ENCODE measurements at regions not wholly inside any gene's neighbourhood (a gene's known extent, or its start where the extent isn't known, plus 50 kb on each side); places are given as distances from the start of the nearest gene placed in this dataset.
"Not testable (repeated sequence)": the region's sequence is repeated elsewhere in the genome, so short reads cannot be mapped to it uniquely, and the experiment has no call there.

GRCh38 chr11:71774603-71775222 lies 58.3 kb upstream of the DEFB108B start:
- no TSS peak for BruUV-seq (replicated peaks)
- POLR2A ChIA-PET, result no interaction called here
- CTCF ChIA-PET, result no interaction called here

DNA sequence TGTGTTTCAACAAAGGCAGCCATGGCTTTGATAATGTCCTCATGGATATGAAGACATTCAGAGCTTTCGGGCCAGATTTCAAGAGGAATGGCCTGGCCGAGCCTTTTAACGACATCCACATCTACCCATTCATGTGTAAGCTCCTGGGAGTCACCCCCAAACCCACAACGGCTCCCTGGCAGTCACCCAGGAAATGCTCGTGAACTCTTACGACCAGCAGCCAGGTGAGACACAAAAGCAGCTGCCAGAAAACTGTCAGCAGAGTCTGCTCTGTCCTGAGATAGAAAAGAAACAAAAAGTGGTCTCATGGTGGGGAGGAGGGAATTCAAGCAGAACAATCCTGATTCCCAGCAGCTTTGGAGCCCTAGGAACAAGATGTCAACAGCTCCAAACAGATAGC lies 52.9 kb upstream of the DEFB108B start:
- H3K27ac Mint-ChIP-seq (ENCODE audit: unreplicated experiment); H3K9me3 ChIP-seq; CTCF ChIA-PET; H3K27me3 Mint-ChIP-seq (ENCODE audit: insufficient read depth, unreplicated experiment); H3K4me1 ChIP-seq; H3K9me3 Mint-ChIP-seq (ENCODE audit: unreplicated experiment); H3K36me3 ChIP-seq (ENCODE audit: control insufficient read depth, insufficient read depth, low read length); BruUV-seq (replicated peaks); H3K27me3 ChIP-seq (replicated peaks; ENCODE audit: control insufficient read depth, insufficient read depth, low read length); POLR2A ChIA-PET; H3K4me3 ChIP-seq (ENCODE audit: low read depth, low read length); H3K4me3 Mint-ChIP-seq (ENCODE audit: unreplicated experiment); H3K36me3 Mint-ChIP-seq (ENCODE audit: insufficient read depth, unreplicated experiment); intact Hi-C loops (cut with micrococcal nuclease; ENCODE audit: unreplicated experiment); DNase-seq: not testable (repeated sequence)
- peaks cover 14% of the 10 kb centered on the region for H3K4me1 Mint-ChIP-seq (ENCODE audit: low read depth, unreplicated experiment)

More at GRCh38 chr11:71774603-71775222, 58.3 kb upstream of the DEFB108B start:
- H3K4me1 ChIP-seq, result no peaks in the 10 kb centered on the region
- no peak overlapping the region for H3K4me3 ChIP-seq (ENCODE audit: low read depth, low read length)
- no peaks in the 10 kb centered on the region for H3K27me3 ChIP-seq (replicated peaks; ENCODE audit: control insufficient read depth, insufficient read depth, low read length)
- H3K36me3 ChIP-seq (ENCODE audit: control insufficient read depth, insufficient read depth, low read length), result no peaks in the 10 kb centered on the region
- H3K4me3 Mint-ChIP-seq (ENCODE audit: unreplicated experiment), result no peak overlapping the region
- intact Hi-C loops (cut with micrococcal nuclease; ENCODE audit: unreplicated experiment), result no loop called here
- TF ChIP-seq, protein P1, sequence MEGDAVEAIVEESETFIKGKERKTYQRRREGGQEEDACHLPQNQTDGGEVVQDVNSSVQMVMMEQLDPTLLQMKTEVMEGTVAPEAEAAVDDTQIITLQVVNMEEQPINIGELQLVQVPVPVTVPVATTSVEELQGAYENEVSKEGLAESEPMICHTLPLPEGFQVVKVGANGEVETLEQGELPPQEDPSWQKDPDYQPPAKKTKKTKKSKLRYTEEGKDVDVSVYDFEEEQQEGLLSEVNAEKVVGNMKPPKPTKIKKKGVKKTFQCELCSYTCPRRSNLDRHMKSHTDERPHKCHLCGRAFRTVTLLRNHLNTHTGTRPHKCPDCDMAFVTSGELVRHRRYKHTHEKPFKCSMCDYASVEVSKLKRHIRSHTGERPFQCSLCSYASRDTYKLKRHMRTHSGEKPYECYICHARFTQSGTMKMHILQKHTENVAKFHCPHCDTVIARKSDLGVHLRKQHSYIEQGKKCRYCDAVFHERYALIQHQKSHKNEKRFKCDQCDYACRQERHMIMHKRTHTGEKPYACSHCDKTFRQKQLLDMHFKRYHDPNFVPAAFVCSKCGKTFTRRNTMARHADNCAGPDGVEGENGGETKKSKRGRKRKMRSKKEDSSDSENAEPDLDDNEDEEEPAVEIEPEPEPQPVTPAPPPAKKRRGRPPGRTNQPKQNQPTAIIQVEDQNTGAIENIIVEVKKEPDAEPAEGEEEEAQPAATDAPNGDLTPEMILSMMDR (IDR thresholded peaks at IDR 0.05; ENCODE audit: insufficient read depth in 1 of 2, low read depth in 1 of 2, low read length in 1 of 2, severe bottlenecking in 1 of 2, unreplicated experiment in 1 of 2), result no peak
- no peaks in the 10 kb centered on the region for H3K9me3 Mint-ChIP-seq (ENCODE audit: unreplicated experiment)
- H3K9me3 ChIP-seq, result no peaks in the 10 kb centered on the region
- no peaks in the 10 kb centered on the region for H3K27me3 Mint-ChIP-seq (ENCODE audit: insufficient read depth, unreplicated experiment)
- no peaks in the 10 kb centered on the region for H3K4me1 Mint-ChIP-seq (ENCODE audit: low read depth, unreplicated experiment)
- no peak for DNase-seq
- H3K27ac Mint-ChIP-seq (ENCODE audit: unreplicated experiment), result no peak overlapping the region
- no peaks in the 10 kb centered on the region for H3K36me3 Mint-ChIP-seq (ENCODE audit: insufficient read depth, unreplicated experiment)

- H3K4me3 ChIP-seq (ENCODE audit: low read depth, low read length); H3K4me1 ChIP-seq; H3K4me3 Mint-ChIP-seq (ENCODE audit: unreplicated experiment); H3K36me3 Mint-ChIP-seq (ENCODE audit: insufficient read depth, unreplicated experiment); H3K9me3 Mint-ChIP-seq (ENCODE audit: unreplicated experiment); BruUV-seq (replicated peaks); POLR2A ChIA-PET; DNase-seq; H3K9me3 ChIP-seq; H3K27ac Mint-ChIP-seq (ENCODE audit: unreplicated experiment); H3K27me3 ChIP-seq (replicated peaks; ENCODE audit: control insufficient read depth, insufficient read depth, low read length); H3K27me3 Mint-ChIP-seq (ENCODE audit: insufficient read depth, unreplicated experiment); intact Hi-C loops (cut with micrococcal nuclease; ENCODE audit: unreplicated experiment); H3K36me3 ChIP-seq (ENCODE audit: control insufficient read depth, insufficient read depth, low read length): not testable (repeated sequence)
- CTCF ChIA-PET, result interaction anchor here (0.6 kb wide), 1 partner anchor 19 kb away, joined by 4 read pairs; no protein-coding TSS in a partner anchor
- H3K4me1 Mint-ChIP-seq (ENCODE audit: low read depth, unreplicated experiment), result peaks cover 20% of the 10 kb centered on the region
Observed at GRCh38 chr11:71780771-71781170, 52.2 kb upstream of the DEFB108B start.

GRCh38 chr11:71781491-71781890 lies 51.5 kb upstream of the DEFB108B start:
- CTCF ChIA-PET; H3K4me3 Mint-ChIP-seq (ENCODE audit: unreplicated experiment); BruUV-seq (replicated peaks): not testable (repeated sequence)

DNA sequence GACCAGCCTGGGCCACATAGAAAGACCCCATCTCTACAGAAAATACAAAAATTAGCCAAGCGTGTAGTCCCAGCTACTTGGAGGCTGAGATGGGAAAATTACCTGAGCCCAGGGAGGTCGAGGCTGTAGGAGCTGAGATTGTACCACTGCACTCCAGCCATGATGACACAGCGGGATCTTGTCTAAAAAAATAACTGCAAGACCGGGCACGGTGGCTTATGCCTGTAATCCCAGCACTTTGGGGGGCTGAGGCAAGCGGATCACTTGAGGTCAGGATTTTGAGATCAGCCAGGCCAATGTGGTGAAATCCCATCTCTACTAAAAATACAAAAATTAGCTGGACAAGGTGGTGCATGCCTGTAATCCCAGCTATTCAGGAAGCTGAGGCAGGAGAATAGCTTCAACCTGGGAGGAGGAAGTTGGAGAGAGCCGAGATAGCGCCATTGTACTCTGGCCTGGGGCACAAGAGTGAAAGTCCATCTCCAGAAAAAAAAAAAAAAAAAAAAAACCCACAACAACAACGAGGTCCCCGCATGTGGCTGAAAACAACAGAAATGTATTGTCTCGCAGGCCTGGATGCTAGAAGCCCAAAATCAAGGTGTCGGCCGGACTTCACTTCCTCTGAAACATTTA lies 50.7 kb upstream of the DEFB108B start:
- POLR2A ChIA-PET; H3K4me3 Mint-ChIP-seq (ENCODE audit: unreplicated experiment); H3K36me3 ChIP-seq (ENCODE audit: control insufficient read depth, insufficient read depth, low read length); intact Hi-C loops (cut with micrococcal nuclease; ENCODE audit: unreplicated experiment); BruUV-seq (replicated peaks); H3K27me3 Mint-ChIP-seq (ENCODE audit: insufficient read depth, unreplicated experiment); H3K27ac Mint-ChIP-seq (ENCODE audit: unreplicated experiment); H3K4me3 ChIP-seq (ENCODE audit: low read depth, low read length); H3K27me3 ChIP-seq (replicated peaks; ENCODE audit: control insufficient read depth, insufficient read depth, low read length); H3K4me1 ChIP-seq; H3K9me3 Mint-ChIP-seq (ENCODE audit: unreplicated experiment); H3K9me3 ChIP-seq; DNase-seq: not testable (repeated sequence)
- H3K36me3 Mint-ChIP-seq (ENCODE audit: insufficient read depth, unreplicated experiment), result peaks cover 14% of the 10 kb centered on the region
- peaks cover 25% of the 10 kb centered on the region for H3K4me1 Mint-ChIP-seq (ENCODE audit: low read depth, unreplicated experiment)
- CTCF ChIA-PET, result interaction anchor here (0.6 kb wide), 1 partner anchor 551 kb away, joined by 3 read pairs; no protein-coding TSS in a partner anchor

More at GRCh38 chr11:71781491-71781890, 51.5 kb upstream of the DEFB108B start:
- H3K27me3 ChIP-seq (replicated peaks; ENCODE audit: control insufficient read depth, insufficient read depth, low read length); H3K4me1 ChIP-seq; H3K9me3 Mint-ChIP-seq (ENCODE audit: unreplicated experiment); H3K27me3 Mint-ChIP-seq (ENCODE audit: insufficient read depth, unreplicated experiment); H3K9me3 ChIP-seq; DNase-seq; H3K4me3 ChIP-seq (ENCODE audit: low read depth, low read length); H3K27ac Mint-ChIP-seq (ENCODE audit: unreplicated experiment); POLR2A ChIA-PET; H3K36me3 Mint-ChIP-seq (ENCODE audit: insufficient read depth, unreplicated experiment); H3K36me3 ChIP-seq (ENCODE audit: control insufficient read depth, insufficient read depth, low read length); intact Hi-C loops (cut with micrococcal nuclease; ENCODE audit: unreplicated experiment): not testable (repeated sequence)
- peaks cover 25% of the 10 kb centered on the region for H3K4me1 Mint-ChIP-seq (ENCODE audit: low read depth, unreplicated experiment)

DNA sequence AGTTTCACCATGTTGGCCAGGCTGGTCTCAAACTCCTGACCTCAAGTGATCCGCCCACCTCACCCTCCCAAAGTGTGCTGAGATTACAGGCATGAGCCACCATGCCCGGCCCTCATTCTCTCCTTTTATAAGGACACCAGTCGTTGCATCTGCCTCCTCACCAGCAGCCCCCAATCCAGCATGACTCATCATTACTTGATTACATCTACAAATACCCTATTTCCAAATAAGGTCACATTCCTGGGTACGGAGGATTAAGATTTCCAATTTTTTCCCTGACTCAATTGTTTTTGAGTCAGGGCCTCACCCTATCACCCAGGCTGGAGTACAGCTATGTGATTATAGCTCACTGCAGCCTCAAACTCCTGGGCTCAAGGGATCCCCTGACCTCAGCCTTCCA lies 49.8 kb upstream of the DEFB108B start:
- H3K4me1 ChIP-seq; H3K27me3 Mint-ChIP-seq (ENCODE audit: insufficient read depth, unreplicated experiment); H3K27me3 ChIP-seq (replicated peaks; ENCODE audit: control insufficient read depth, insufficient read depth, low read length); intact Hi-C loops (cut with micrococcal nuclease; ENCODE audit: unreplicated experiment); H3K4me3 ChIP-seq (ENCODE audit: low read depth, low read length); BruUV-seq (replicated peaks); CTCF ChIA-PET; H3K36me3 ChIP-seq (ENCODE audit: control insufficient read depth, insufficient read depth, low read length); DNase-seq; H3K4me3 Mint-ChIP-seq (ENCODE audit: unreplicated experiment); H3K9me3 Mint-ChIP-seq (ENCODE audit: unreplicated experiment); H3K9me3 ChIP-seq; H3K27ac Mint-ChIP-seq (ENCODE audit: unreplicated experiment); POLR2A ChIA-PET: not testable (repeated sequence)
- Mint-ChIP-seq H3K4me1 (ENCODE audit: low read depth, unreplicated experiment) (peaks cover 26% of the 10 kb centered on the region), H3K36me3 (ENCODE audit: insufficient read depth, unreplicated experiment) (peaks cover 18% of the 10 kb centered on the region)

Measured in Caco-2 (cell line).